Upper lobe of left lung (tissue), 6 donors: ENCODE measurements at regions not wholly inside any gene's neighbourhood (a gene's known extent, or its start where the extent isn't known, plus 50 kb on each side); places are given as distances from the start of the nearest gene placed in this dataset.
A peak's percentile ranks its signal among the peaks of the same experiment; 100 is the strongest.

Experiments used
- ATAC-seq, 2 donors: fragments of 200-7000 bp; cut with Tn5 transposase; one replicate each; pipeline ENCODE4 v1.9.1; 2022; ENCODE audit warnings: mild to moderate bottlenecking in 2 of 2, moderate library complexity in 2 of 2; ENCODE audit not compliant: low FRiP score in 2 of 2
- DNase-seq, 2 donors: peaks; one replicate each; pipeline ENCODE4 v3.0.0-alpha.2; 2019 to 2020
- H3K27ac ChIP-seq, 4 donors: fragments of 200-600 bp; sonication (generic); one replicate each; pipeline ENCODE4 v1.5.1; 2016 to 2019
- H3K27me3 ChIP-seq, 4 donors: fragments of 200-600 bp; sonication (generic); one replicate each; pipeline ENCODE4 v1.5.1; 2017 to 2019
- H3K36me3 ChIP-seq, 4 donors: fragments of 200-600 bp; sonication (generic); one replicate each; pipeline ENCODE4 v1.5.1; 2016 to 2019
- H3K4me1 ChIP-seq, 4 donors: fragments of 200-600 bp; sonication (generic); one replicate each; pipeline ENCODE4 v1.5.1; 2018 to 2019
- H3K4me3 ChIP-seq, 4 donors: fragments of 200-600 bp; sonication (generic); one replicate each; pipeline ENCODE4 v1.5.1; 2017 to 2019; ENCODE audit warnings: mild to moderate bottlenecking in 2 of 4, moderate library complexity in 1 of 4
- H3K9me3 ChIP-seq, 4 donors: fragments of 200-600 bp; sonication (generic); one replicate each; pipeline ENCODE4 v1.5.1; 2018 to 2019
- EP300 ChIP-seq, 4 donors: sonication (generic); formaldehyde crosslinking; IDR thresholded peaks; one replicate each; pipeline ENCODE4 v1.5.1; 2017; ENCODE audit warnings: antibody characterized with exemption in 4 of 4, control low read depth in 2 of 4
- POLR2A ChIP-seq, 4 donors: fragments of 450-650 bp; IDR thresholded peaks; one replicate each; pipeline ENCODE4 v1.5.1; 2016 to 2017; ENCODE audit warnings: antibody characterized with exemption in 4 of 4, mild to moderate bottlenecking in 2 of 4
- POLR2AphosphoS5 ChIP-seq, 2 donors: sonication (generic); formaldehyde crosslinking; IDR thresholded peaks; one replicate each; pipeline ENCODE4 v1.5.1; 2017; ENCODE audit warnings: antibody characterized with exemption in 2 of 2
- WGBS, 2 donors: methylation state at CpG; one replicate each; pipeline ENCODE4 v1.1.5; 2017 to 2018; 5-methylcytosine and 5-hydroxymethylcytosine counted together
- TF ChIP-seq, protein P1 (sequence below), 6 experiments: fragments of 450-650 bp in 4 of 6; fragments of 200-600 bp in 2 of 6; sonication (generic) in 2 of 6; IDR thresholded peaks; one replicate each; pipeline ENCODE4 v1.5.1; 2016 to 2019; ENCODE audit warnings: antibody characterized with exemption in 6 of 6
- donor health status: DM: no; HTN: no; CAD: no; lungs with moderate emphysema.
- donor health status: DM: no; HTN: yes; CAD: no; lungs with severe emphysema.

DNA sequence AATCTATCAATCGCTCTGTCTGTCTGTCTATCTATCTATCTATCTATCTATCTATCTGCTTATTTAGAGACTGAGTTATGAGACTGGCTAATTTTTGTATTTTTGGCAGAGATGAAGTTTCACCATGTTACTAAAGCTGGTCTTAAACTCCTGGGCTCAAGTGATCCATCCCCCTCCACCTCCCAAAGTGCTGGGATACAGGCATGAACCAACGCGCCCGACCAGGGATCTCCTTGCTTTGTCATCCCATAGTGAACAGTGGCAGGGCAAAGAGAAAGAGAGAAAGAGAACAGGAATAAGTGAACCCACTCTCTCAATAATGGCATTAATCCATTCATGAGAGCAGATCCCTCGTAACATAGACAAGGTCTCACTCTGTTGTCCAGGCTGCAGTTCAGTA lies 66.4 kb upstream of the DSP start:
- Histone ChIP-seq H3K4me1 (peaks cover 0 to 4% (median 2%) of the 10 kb centered on the region in 4 donors), H3K36me3 (no peaks in the 10 kb centered on the region), H3K27me3 (no peaks in the 10 kb centered on the region), H3K9me3 (no peaks in the 10 kb centered on the region), H3K27ac (no peak overlapping the region), H3K4me3 (no peak overlapping the region)
- DNase-seq (no peak), ATAC-seq (no peak)
- TF ChIP-seq POLR2AphosphoS5 (IDR thresholded peaks at IDR 0.05) (no peak), POLR2A (IDR thresholded peaks at IDR 0.05) (no peak), EP300 (IDR thresholded peaks at IDR 0.05) (no peak)
- TF ChIP-seq, protein P1, sequence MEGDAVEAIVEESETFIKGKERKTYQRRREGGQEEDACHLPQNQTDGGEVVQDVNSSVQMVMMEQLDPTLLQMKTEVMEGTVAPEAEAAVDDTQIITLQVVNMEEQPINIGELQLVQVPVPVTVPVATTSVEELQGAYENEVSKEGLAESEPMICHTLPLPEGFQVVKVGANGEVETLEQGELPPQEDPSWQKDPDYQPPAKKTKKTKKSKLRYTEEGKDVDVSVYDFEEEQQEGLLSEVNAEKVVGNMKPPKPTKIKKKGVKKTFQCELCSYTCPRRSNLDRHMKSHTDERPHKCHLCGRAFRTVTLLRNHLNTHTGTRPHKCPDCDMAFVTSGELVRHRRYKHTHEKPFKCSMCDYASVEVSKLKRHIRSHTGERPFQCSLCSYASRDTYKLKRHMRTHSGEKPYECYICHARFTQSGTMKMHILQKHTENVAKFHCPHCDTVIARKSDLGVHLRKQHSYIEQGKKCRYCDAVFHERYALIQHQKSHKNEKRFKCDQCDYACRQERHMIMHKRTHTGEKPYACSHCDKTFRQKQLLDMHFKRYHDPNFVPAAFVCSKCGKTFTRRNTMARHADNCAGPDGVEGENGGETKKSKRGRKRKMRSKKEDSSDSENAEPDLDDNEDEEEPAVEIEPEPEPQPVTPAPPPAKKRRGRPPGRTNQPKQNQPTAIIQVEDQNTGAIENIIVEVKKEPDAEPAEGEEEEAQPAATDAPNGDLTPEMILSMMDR (IDR thresholded peaks at IDR 0.05): no peak
- 93 to 95% methylated on average over 5 of the region's 5 CpGs for WGBS, 2 donors

DNA sequence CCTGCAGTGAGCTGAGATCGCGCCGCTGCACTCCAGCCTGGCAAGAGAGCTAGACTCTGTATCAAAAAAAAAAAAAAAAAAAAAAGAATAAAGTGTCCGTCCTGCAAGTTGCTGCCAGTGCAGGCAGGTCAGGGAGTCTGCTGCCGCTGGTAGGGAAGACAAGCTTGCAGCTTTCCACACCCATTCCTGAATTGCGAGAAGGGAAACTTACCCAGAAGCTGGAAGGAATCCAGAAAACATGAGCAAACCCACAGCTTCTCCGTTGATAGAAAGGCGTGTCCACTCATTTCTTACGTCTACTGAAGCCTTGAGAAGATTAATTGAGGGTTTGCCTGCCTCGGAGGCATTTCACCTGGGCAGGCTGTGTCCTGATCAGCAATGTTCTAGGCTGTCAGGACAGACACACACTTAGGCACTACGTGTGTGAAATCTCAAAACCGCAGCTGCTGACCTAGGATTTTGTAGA lies 61.6 kb upstream of the DSP start:
- TF ChIP-seq POLR2AphosphoS5 (IDR thresholded peaks at IDR 0.05) (no peak), POLR2A (IDR thresholded peaks at IDR 0.05) (no peak)
- Histone ChIP-seq H3K9me3 (no peaks in the 10 kb centered on the region), H3K27me3 (no peaks in the 10 kb centered on the region), H3K4me3 (no peak overlapping the region), H3K36me3 (no peaks in the 10 kb centered on the region), H3K4me1 (peaks cover 0 to 5% (median 2%) of the 10 kb centered on the region in 4 donors), H3K27ac (no peak overlapping the region)
- WGBS, 2 donors: 32 to 37% methylated on average over 12 of the region's 12 CpGs
- ATAC-seq: peak; percentile 66 to 68
- DNase-seq: peak in 1 of 2 donors; percentile 66

DNA sequence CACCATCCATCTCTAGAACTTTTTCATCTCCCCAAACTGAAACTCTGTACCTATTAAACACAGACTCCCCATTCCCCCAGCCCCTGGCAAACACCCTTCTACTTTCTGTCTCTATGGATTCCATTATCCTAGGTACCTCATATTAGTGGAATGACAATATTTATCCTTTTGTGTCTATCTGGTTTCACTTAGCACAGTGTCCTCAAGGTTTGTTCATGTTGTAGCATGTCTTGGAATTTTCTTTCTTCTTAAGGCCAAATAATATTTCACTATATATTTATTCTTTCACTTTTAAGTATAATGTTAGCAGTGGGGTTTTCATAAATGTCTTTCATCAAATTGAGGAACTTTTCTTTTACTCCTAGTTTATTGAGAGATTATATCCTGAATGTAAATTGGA lies 56.8 kb upstream of the DSP start:
- Histone ChIP-seq H3K4me3 (no peak overlapping the region), H3K4me1 (peaks cover 0 to 5% (median 2%) of the 10 kb centered on the region in 4 donors), H3K36me3 (no peaks in the 10 kb centered on the region), H3K27ac (no peak overlapping the region), H3K9me3 (no peaks in the 10 kb centered on the region), H3K27me3 (no peaks in the 10 kb centered on the region)
- DNase-seq (no peak), ATAC-seq (no peak)
- TF ChIP-seq, protein P1 (IDR thresholded peaks at IDR 0.05): no peak
- TF ChIP-seq POLR2AphosphoS5 (IDR thresholded peaks at IDR 0.05): no peak
- TF ChIP-seq POLR2A (IDR thresholded peaks at IDR 0.05): no peak
- TF ChIP-seq EP300 (IDR thresholded peaks at IDR 0.05): no peak

DNA sequence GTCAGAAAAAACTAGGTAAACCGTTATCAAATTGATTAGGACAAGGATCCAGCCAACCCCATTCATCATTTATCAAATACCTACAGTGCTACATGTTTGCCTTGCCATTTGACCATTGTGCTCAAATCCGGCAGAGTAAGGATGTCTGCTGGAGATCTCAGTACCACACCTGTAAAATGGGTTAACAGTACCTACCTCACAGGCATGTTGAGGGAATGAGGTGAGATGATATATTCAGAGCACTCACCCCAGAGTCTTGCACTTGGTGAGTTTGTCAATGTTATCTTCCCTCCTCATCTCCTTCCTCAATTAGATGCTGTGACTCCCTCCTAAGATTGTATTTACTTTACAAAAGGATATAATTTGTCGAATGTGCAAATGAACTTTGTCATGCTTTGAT lies 54.5 kb upstream of the DSP start:
- DNase-seq (no peak), ATAC-seq (no peak)
- no peak for TF ChIP-seq POLR2A (IDR thresholded peaks at IDR 0.05)
- no peak for TF ChIP-seq EP300 (IDR thresholded peaks at IDR 0.05)
- TF ChIP-seq POLR2AphosphoS5 (IDR thresholded peaks at IDR 0.05): no peak
- TF ChIP-seq, protein P1 (IDR thresholded peaks at IDR 0.05): no peak
- Histone ChIP-seq H3K4me3 (no peak overlapping the region), H3K27me3 (no peaks in the 10 kb centered on the region), H3K27ac (no peak overlapping the region), H3K9me3 (no peaks in the 10 kb centered on the region), H3K4me1 (no peaks in the 10 kb centered on the region), H3K36me3 (no peaks in the 10 kb centered on the region)
- WGBS, 2 donors: 85 to 91% methylated on average over 3 of the region's 3 CpGs

DNA sequence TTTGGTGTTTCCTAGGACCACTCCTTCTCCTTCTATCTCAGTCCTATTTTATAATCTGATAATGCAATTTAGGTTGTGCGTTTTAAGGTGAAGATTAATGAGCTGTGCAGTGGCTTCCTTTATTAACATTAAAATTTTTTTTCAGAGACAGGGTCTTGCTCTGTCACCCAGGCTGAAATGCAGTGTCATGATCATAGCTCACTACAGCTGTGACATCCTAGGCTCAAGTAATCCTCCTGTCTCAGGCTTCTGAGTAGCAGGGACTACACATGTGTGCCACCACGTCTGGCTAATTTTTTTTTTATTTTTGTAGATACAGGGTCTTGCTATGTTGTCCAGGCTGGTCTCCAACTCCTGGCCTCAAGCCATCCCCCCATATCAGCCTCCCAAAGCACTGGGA lies 53.0 kb upstream of the DSP start:
- no peak for ATAC-seq
- 63 to 79% methylated on average over 2 of the region's 2 CpGs for WGBS, 2 donors
- no peaks in the 10 kb centered on the region for H3K9me3 ChIP-seq

More for the DNA sequence above, 53.0 kb upstream of the DSP start:
- no peak overlapping the region for H3K27ac ChIP-seq
- no peaks in the 10 kb centered on the region for H3K4me1 ChIP-seq
- no peaks in the 10 kb centered on the region for H3K27me3 ChIP-seq
- TF ChIP-seq, protein P1 (IDR thresholded peaks at IDR 0.05): no peak
- DNase-seq: no peak
- no peaks in the 10 kb centered on the region for H3K36me3 ChIP-seq
- no peak overlapping the region for H3K4me3 ChIP-seq
